RPMI7951 (cell line): ENCODE measurements at regions not wholly inside any gene's neighbourhood (a gene's known extent, or its start where the extent isn't known, plus 50 kb on each side); places are given as distances from the start of the nearest gene placed in this dataset.

Experiments used
- DNase-seq: peaks from one replicate; pipeline ENCODE4 v3.0.0-alpha.2; 2012; ENCODE audit warnings: low read depth

GRCh38 chr10:71044720-71045119, 156.4 kb upstream of the PCBD1 start:
- no peak for DNase-seq

GRCh38 chr10:71045204-71045809, 156.9 kb upstream of the PCBD1 start:
- DNase-seq = no peak

DNA sequence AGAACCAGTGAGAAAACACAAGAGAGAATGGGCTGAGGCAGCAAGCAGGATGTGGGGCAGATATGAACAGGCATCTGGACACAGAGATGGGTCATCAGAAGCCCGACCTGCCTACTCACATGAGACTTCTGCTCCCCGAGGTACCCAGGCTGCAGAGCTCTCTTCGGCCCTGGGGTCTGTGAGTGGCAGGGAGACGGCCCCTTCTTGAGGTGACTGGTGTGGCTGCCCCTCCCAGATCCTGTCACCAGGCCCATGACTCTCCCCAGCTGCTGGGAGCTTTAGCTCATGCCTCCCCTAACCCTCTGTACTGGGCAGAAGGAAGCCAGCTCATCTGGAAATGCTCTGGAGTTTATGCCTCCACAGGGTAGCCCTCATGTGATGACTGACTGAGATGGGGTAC, 157.6 kb upstream of the PCBD1 start:
- DNase-seq = no peak

DNA sequence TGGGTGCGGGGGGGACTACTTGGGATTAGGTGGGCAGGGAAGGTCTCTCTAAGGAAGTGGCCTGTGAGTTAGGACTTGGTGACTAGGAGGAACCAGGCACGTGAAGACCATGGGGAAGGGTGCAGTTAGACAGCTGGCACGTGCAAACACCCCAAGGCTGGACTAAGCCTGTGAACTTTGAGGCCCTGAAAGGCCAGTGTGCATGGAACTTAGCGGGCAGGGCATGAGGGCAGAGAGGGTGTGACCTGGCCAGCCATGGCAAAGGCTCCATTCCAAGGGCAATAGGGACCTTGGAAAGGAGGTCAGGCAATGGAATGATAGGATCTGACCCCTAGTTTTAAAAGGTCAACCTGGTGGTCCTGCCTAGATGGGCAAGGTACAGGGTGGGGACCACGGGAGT, 158.4 kb upstream of the PCBD1 start:
- no peak for DNase-seq

DNA sequence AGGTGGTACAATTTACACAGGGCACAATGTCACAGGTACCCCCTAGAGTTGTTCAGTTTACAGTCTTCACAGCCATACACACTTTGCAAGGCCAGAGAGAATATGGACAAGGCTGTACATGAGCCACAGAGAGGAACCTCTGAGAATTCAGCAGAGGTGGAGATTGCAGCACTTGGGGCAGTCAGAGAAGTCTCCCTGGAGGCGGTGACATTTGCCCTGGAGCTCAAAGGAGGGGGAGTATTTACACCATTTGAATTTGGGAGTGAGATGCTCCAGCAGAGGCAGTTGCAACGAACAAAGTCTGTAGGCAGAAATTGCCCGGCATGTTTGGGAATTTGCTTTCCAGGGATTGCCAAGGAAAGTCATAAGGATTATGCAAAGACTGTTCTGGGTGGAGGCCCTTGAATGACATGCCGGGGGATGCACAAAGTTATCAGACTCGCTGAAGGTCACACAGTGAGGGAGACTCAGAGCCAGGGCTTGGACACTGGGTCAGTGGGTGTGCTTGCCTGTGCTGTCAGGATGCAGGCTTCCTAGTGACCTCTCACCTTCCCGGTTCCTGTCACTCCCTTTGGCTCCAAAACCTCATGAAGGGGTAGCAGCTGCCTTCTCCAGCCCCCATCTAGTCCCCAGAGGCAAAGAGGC, 160.7 kb upstream of the PCBD1 start:
- DNase-seq = no peak

GRCh38 chr10:71049994-71050393, 161.6 kb upstream of the PCBD1 start:
- no peak for DNase-seq

DNA sequence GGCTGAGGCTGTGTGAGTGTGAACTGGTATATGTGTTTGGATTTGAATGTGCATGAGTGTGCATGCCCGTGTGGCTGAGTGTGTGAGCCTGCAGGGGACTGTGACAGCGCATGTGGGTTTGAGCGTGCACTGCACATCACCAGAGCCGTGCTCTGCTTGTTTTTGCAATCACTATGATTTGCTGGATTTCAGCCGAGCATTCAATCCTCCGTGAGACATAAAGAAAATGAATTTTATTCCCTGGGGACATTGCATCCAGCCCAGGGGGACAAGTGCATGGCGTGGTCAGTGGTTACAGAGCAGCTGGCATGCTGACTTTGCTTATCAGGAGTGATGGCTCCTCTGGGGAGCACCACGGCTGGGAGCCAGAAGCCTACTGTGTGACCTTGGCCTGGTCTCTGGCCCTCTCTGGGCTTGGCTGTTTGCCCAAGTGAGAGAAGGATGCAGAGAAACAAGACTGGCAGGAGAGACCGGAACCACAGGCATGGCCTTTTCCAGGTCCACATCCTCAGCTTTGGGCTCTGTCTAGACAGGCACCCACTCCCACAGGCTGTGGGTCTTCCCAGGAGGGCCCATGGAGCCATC, 160.2 kb upstream of the UNC5B start:
- DNase-seq = no peak

GRCh38 chr10:71052708-71053107, 159.7 kb upstream of the UNC5B start:
- DNase-seq = no peak

- no peak for DNase-seq
These were observed 159.0 kb upstream of the UNC5B start for GRCh38 chr10:71053169-71053895.

DNA sequence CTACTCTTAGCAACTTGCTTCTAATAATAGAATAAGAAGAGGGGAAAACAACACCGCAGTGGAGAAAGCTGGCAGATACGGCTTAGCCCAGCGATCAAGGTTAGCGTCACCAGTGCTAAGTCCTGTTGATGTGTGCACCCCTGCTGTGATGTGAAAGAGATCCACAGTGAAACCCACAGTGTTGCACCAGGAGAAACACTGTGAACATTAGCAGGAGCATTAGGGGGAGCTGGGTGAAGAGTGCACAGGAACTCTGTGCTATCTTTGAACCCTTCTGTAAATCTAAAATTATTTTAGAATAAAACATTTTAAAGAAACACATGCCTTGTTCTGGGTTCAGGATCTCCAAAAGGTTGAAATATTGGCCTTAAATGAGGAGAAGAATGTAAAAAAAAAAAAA, 154.1 kb upstream of the UNC5B start:
- DNase-seq = no peak

- no peak for DNase-seq
These were observed 153.1 kb upstream of the UNC5B start for GRCh38 chr10:71059054-71059818.

DNA sequence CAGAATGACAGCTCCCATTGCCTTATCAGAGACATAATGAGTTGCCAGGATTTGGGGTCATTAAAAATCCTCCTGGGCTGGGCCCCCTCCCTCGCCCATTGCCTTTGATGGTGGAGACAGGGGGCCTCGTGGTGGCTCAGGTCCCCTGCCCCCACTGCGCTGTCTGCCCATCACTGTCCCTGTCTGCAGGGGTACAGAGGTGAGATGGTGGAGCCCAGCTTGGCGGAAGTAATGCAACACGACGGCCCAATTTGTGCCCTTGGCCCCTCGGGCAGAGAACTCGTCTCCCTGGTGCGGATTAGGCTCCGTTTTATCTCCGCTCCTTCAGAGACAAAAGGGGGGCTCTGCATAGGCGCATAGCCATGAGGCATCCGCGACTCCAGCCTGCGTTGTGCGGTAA, 152.4 kb upstream of the UNC5B start:
- no peak for DNase-seq

DNA sequence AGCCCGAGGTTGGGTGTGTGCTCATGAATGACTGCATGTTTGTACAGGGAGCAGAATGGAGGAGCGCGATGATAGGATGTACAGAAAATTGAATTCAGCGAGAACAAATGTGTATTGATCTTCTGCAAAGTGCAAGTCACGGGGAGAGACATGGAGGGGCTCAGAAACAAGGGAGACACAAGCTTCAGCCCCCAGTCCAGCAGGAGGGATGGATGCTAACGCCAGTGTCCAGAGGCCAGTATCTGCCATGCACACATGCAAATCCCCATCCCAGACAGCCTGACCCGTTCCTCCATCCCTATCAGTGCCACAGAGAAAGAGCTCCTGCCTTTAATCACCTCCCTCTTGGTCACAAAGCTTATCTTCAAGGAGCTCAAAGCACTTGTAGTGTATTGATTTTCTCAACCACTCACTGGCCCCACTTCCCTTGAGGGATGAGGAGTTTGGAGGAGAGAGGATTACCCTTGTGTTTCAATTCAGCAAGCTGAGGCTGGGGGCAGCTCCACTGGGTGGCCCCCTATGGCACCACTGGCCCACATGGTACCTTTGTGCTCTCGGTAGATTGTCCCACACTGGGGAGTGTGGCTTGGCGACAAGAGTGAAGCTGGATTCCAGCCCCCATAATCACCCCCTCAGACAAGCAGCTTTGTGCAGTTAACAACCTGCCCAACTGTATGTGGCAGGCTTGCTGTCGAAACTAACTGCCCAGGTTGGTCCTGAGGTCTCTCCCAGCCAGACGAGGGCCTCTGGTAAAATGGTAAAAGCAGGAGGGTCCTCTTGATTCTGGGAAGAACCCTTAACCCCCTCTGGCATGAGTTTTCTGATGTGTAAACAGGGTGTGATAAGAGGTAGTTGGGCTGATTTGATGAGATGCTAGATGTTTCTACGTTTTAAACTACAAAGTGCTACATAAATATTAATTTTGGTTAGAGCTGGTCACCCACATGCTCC, 151.6 kb upstream of the UNC5B start:
- DNase-seq = no peak

DNA sequence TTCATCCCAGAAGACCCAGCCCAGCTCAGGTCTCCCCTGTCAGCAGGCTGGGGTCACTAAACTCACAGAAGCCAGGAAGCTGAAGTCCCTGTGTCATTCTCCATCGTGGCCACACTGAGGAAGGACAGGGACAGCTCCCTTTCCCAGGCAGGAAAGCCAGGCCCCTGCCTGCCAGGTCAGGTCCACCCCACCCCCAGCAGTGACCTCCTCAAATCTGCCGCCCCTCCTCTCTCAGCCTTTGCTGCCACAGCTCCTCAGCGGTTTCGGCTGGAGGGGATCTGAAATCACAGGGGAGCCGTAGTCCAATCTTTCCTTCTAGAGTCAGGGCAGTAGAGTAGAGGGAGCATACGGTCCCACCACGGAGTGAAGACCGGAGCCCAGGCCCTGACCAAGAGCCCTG, 150.9 kb upstream of the UNC5B start:
- DNase-seq = no peak

- no peak for DNase-seq
These were observed 150.2 kb upstream of the UNC5B start for GRCh38 chr10:71062156-71062555.

- DNase-seq = no peak
These were observed 149.0 kb upstream of the UNC5B start for GRCh38 chr10:71063401-71063800.

GRCh38 chr10:71064413-71065118, 147.8 kb upstream of the UNC5B start:
- DNase-seq = peak; percentile 55

- DNase-seq = no peak
These were observed 146.7 kb upstream of the UNC5B start for GRCh38 chr10:71065659-71066058.

DNA sequence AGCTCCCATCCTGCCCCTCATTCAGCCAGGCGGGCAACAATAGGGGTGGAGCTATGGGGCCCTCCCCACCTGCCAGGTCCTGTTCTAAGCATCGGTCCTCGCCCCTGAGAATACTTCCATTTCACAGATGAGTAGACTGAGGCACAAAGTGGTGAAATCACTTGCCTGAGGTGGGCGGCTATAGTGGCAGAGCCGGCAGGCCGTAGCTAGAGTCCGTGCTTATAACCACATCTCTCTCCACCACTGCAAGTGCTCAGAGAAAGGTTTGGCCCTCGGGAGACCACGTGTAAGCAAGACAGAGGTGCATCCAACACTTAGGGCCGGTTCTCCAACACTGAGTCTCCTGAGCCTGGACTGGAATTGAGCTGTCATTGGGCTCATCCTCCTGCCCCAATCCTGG, 145.8 kb upstream of the UNC5B start:
- DNase-seq = no peak

DNA sequence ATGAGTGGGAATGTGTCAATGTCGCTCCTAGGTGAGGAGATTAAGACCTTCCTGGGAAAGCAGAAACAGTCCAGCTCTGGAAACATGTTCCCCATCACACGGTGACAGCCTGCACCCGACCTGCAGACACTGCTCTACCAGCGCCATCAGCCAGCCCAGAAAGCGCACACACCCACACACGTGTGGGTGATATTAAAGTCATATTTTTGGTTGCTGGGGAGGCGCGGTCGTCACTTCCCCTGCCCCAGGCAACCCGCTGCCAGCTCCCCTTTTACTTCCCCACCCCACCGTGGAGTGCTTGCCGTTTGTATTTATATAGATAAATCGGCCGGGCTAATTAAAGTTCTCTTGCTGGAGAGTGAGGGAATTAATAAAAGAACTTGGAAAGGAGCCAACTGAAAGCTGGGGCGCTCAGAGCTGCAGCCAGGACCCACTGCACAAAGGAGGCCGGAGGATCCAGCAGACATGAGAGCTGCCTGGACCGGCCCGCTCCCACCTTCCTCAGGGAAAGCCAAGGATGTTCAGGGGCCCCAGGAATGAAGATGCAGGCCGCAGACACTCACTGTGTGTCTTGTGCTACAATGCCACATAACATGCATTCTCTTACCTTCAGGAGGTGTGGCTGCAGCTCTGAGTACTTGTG, 145.2 kb upstream of the UNC5B start:
- DNase-seq = no peak
